ENCODE measurements at regions not wholly inside any gene's neighbourhood (a gene's known extent, or its start where the extent isn't known, plus 50 kb on each side); places are given as distances from the start of the nearest gene placed in this dataset.

GRCh38 chrX:86935988-86936387 lies 581.6 kb upstream of the KLHL4 start:
- Histone ChIP-seq H2BK12ac (ENCODE audit: low read depth, low read length) (no peak overlapping the region), H4K5ac (ENCODE audit: insufficient read length, low read depth, low read length) (no peak overlapping the region), H3K18ac (ENCODE audit: extremely low read depth, low read length) (no peak overlapping the region; the same call in 1 of the 2 replicates), H3K4me3 (ENCODE audit: extremely low read depth in 1 of 4, insufficient read depth in 2 of 4, low read depth in 3 of 4, low read length in 4 of 4) (no peak overlapping the region), H3K79me1 (ENCODE audit: low read depth, low read length) (no peaks in the 10 kb centered on the region), H3K14ac (ENCODE audit: insufficient read length) (no peak overlapping the region), H4K91ac (replicated peaks; ENCODE audit: insufficient read length, low read length) (no peak overlapping the region), H3K23ac (ENCODE audit: insufficient read length) (no peak overlapping the region), H2BK20ac (ENCODE audit: low read length) (no peak overlapping the region), H3K23me2 (ENCODE audit: low read depth, low read length) (no peaks in the 10 kb centered on the region), H3K4ac (replicated peaks; ENCODE audit: insufficient read length, low read depth, low read length) (no peak overlapping the region), H2AK5ac (ENCODE audit: low read depth, low read length) (no peak overlapping the region), H2BK5ac (ENCODE audit: low read depth, low read length) (no peak overlapping the region), H3K56ac (replicated peaks; ENCODE audit: insufficient read length, low read depth, low read length) (no peak overlapping the region), H2BK15ac (ENCODE audit: low read length) (no peak overlapping the region), H4K8ac (ENCODE audit: extremely low read depth, insufficient read depth, low read length) (no peak overlapping the region), H3K27me3 (replicated peaks in 1 of 4; ENCODE audit: control insufficient read depth in 3 of 4, extremely low read depth in 1 of 4, insufficient read depth in 3 of 4, low read length in 3 of 4) (no peaks in the 10 kb centered on the region), H3K27ac (ENCODE audit: low read depth, low read length) (no peak overlapping the region), H3K79me2 (ENCODE audit: control insufficient read depth in 1 of 2, insufficient read depth in 2 of 2, low read length in 2 of 2) (no peaks in the 10 kb centered on the region), H3K9me3 (ENCODE audit: insufficient read depth in 2 of 2, low read depth in 1 of 2, low read length in 1 of 2) (no peaks in the 10 kb centered on the region), H2BK120ac (replicated peaks; ENCODE audit: low read depth, low read length) (no peak overlapping the region), H2AFZ (ENCODE audit: low read length) (no peak overlapping the region), H3K4me1 (replicated peaks in 1 of 4; ENCODE audit: control insufficient read depth in 3 of 4, insufficient read depth in 4 of 4, low read length in 3 of 4) (no peaks in the 10 kb centered on the region), H3K4me2 (ENCODE audit: insufficient read depth in 1 of 2, low read depth in 2 of 2, low read length in 2 of 2) (no peak overlapping the region), H3K36me3 (ENCODE audit: control insufficient read depth in 2 of 4, insufficient read depth in 4 of 4, low read length in 3 of 4) (no peaks in the 10 kb centered on the region), H3K9ac (replicated peaks in 1 of 4; ENCODE audit: extremely low read depth in 1 of 4, low read depth in 3 of 4, low read length in 3 of 4) (no peak overlapping the region), H4K20me1 (replicated peaks in 1 of 2; ENCODE audit: control insufficient read depth in 1 of 2, insufficient read depth in 2 of 2, low read length in 2 of 2) (no peaks in the 10 kb centered on the region)
- WGBS, 2 experiments (ENCODE audit: extremely low coverage in 1 of 2, insufficient coverage in 1 of 2, insufficient read length in 1 of 2, insufficient replicate concordance in 2 of 2, low coverage in 1 of 2, low lambda C conversion rate in 2 of 2, missing lambda C conversion rate in 1 of 2) = 88% methylated on average over 3 of the region's 5 CpGs; no CpG with 5 or more reads in 1 of the 2 experiments
- TF ChIP-seq EP300 (IDR thresholded peaks at IDR 0.05; ENCODE audit: borderline replicate concordance in 1 of 2, low read depth in 2 of 2, low read length in 2 of 2) (no peak), CBX8 (IDR thresholded peaks at IDR 0.05; ENCODE audit: borderline replicate concordance, low read depth, low read length) (no peak), CBX5 (IDR thresholded peaks at IDR 0.05; ENCODE audit: low read depth, low read length) (no peak), JUND (IDR thresholded peaks at IDR 0.05; ENCODE audit: low read length) (no peak), FOSL1 (IDR thresholded peaks at IDR 0.05; ENCODE audit: insufficient read depth, low read depth, low read length) (no peak)
- no peak for DNase-seq (ENCODE audit: low read depth in 1 of 2, low spot score in 2 of 2)
- POLR2A ChIA-PET (ENCODE audit: partially characterized antibody) = no interaction called here
- CTCF ChIA-PET (ENCODE audit: partially characterized antibody) = no interaction called here
- no peak for FAIRE-seq
